IPS-20b (cell line): ENCODE measurements at regions not wholly inside any gene's neighbourhood (a gene's known extent, or its start where the extent isn't known, plus 50 kb on each side); places are given as distances from the start of the nearest gene placed in this dataset.
A peak's percentile ranks its signal among the peaks of the same experiment; 100 is the strongest.
"Not testable (repeated sequence)": the region's sequence is repeated elsewhere in the genome, so short reads cannot be mapped to it uniquely, and the experiment has no call there.

Experiments used
- H3K27ac ChIP-seq: one replicate; pipeline ENCODE4 v1.5.1; 2013; ENCODE audit warnings: low read length
- H3K27me3 ChIP-seq: 2 replicates; pipeline ENCODE4 v1.6.1; 2013; ENCODE audit warnings: mild to moderate bottlenecking, low read length, inconsistent platforms; ENCODE audit not compliant: insufficient read depth
- H3K36me3 ChIP-seq: 2 replicates; pipeline ENCODE4 v1.6.1; 2013; ENCODE audit warnings: low read depth, mild to moderate bottlenecking, inconsistent platforms, low read length, moderate library complexity; ENCODE audit not compliant: insufficient read depth
- H3K4me1 ChIP-seq: 2 replicates; pipeline ENCODE4 v1.6.1; 2013; ENCODE audit warnings: mild to moderate bottlenecking, control low read depth, inconsistent platforms, low read length, moderate library complexity; ENCODE audit not compliant: insufficient read depth
- H3K4me3 ChIP-seq: 2 replicates; pipeline ENCODE4 v1.5.1; 2013; ENCODE audit warnings: mild to moderate bottlenecking, low read length, inconsistent platforms
- H3K9ac ChIP-seq: 2 replicates; pipeline ENCODE4 v1.6.1; 2013; ENCODE audit warnings: low read depth, mild to moderate bottlenecking, inconsistent platforms, low read length, moderate library complexity
- H3K9me3 ChIP-seq: 2 replicates; pipeline ENCODE4 v1.6.1; 2013; ENCODE audit warnings: mild to moderate bottlenecking, low read depth, low read length, inconsistent platforms; ENCODE audit not compliant: insufficient read depth

DNA sequence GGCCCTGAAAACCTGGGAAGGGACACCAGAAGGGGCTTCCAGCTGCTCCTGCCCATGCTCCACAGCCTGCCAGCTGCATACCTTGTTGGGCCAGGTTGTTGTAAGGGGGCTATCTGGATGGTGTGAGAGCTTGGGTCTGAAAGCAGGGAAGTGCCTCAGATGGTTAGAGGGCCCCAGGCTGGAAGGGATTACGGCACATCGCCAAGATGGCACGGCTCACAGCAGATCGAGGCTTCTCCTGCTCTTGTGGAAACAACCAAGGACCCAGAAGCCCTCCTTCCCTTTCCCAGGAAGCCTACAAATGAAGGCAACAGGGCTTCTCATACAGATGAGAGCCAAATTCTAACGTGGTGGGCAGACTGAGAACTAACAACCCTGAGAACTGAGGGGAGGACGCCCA, 121.7 kb upstream of the ADCY2 start:
- Histone ChIP-seq H3K36me3 (peaks cover 8% of the 10 kb centered on the region; the same call in 1 of the 2 replicates), H3K27ac (no peak overlapping the region), H3K9me3 (peaks cover 14% of the 10 kb centered on the region; the same call in 1 of the 2 replicates), H3K9ac (no peak overlapping the region), H3K27me3 (no peaks in the 10 kb centered on the region), H3K4me3 (no peak overlapping the region), H3K4me1 (peaks cover 15% of the 10 kb centered on the region; the same call in 1 of the 2 replicates)

DNA sequence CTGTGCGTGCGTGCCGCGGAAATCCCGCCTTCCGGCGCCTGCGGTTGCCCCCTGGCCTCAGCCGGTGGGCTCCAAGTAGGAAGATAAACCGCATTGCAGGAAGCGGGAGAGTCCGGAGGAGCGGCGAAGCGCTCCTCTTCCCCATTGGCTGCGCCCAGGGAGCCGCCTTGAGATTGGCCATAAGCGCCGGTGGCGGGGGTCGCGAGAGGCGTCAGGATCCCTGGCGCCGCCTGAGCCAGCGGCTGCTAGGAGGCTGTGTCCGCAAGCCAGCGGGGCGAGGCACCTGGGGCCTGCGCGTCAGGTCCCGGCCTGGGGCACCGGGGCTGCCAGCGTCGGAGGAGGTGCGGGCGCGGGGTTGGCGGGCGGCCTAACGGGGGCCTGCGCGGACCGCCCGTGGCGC, 106.3 kb upstream of the ADCY2 start:
- H3K9me3 ChIP-seq, H3K4me3 ChIP-seq, H3K36me3 ChIP-seq, H3K4me1 ChIP-seq, H3K27ac ChIP-seq, H3K27me3 ChIP-seq, H3K9ac ChIP-seq: not testable (repeated sequence)

DNA sequence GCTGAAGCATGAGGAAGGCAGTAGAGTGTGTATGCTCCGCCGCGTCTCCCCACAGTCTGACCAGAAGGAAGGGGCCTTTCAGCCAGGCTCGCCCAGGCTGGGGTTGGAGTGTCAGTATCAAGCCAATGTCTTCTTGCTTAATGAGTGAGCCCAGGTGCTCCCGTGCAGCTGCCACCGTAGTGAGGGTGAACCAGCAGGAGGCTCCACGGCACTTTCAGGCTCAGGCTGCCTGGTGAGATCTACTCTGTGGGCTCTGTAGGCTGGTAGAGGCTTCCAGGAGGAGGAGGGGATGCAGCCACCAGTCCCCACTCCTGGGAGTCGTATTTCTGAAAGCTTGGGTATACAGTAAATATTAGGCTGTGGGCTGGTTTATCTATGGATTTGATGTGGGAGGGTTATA, 98.1 kb upstream of the ADCY2 start:
- not testable (repeated sequence) for H3K9me3 ChIP-seq, H3K4me3 ChIP-seq, H3K4me1 ChIP-seq, H3K27me3 ChIP-seq, H3K9ac ChIP-seq, H3K27ac ChIP-seq, H3K36me3 ChIP-seq

DNA sequence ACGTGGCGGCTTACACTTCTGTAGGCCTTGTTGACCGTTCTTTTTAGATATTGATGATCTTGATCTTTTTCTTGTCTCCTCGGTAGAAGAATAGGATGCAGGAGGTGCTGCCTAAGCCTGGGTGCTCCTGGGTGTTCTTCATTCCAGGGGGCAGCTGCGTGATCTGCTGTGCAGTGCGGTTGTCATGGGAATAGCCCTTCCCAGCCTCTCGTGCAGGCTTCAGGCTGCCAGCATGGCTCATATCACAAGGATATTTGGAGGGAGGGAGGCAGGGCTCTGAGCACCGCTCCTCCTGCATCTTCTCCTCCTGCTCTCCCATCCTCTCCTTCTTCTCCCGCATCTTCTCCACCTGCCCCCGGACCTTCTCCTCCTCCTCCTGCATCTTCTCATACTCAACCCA, 96.2 kb upstream of the ADCY2 start:
- H3K27me3 ChIP-seq, H3K27ac ChIP-seq, H3K4me1 ChIP-seq, H3K4me3 ChIP-seq, H3K36me3 ChIP-seq, H3K9me3 ChIP-seq, H3K9ac ChIP-seq: not testable (repeated sequence)

DNA sequence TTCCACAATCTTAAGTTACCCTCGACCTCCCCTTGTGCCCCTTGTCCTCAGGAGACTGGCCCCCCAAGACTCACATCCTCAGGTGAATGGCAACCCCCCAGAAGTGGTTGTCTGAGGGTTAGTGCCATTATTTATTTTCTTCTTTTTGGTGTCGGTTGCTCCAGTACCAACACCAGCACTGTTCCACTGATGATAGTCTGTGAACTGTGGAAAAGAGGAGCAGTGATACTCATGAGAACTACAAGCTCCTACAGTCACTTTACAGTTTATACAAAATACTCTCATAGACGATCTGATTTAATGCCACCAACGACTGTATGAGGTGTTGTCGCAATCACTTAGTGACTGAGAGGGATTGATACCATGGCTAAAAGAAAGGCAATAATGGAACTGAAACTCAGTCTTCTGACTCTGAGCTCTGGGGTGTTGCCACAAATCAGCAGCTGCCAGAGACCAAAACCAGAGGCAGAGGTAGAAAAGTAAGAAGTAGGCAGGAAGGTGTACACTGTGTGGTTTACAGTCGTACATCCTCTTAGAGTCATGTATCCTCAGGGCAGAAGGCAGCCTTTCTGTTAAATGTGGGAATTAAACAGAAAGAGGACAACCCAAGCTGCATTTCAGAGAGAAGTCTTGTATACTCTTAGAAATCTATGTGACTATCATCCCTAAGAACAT, 90.8 kb upstream of the ADCY2 start:
- H3K9me3 ChIP-seq, H3K9ac ChIP-seq, H3K27me3 ChIP-seq, H3K27ac ChIP-seq, H3K36me3 ChIP-seq, H3K4me3 ChIP-seq, H3K4me1 ChIP-seq: not testable (repeated sequence)

DNA sequence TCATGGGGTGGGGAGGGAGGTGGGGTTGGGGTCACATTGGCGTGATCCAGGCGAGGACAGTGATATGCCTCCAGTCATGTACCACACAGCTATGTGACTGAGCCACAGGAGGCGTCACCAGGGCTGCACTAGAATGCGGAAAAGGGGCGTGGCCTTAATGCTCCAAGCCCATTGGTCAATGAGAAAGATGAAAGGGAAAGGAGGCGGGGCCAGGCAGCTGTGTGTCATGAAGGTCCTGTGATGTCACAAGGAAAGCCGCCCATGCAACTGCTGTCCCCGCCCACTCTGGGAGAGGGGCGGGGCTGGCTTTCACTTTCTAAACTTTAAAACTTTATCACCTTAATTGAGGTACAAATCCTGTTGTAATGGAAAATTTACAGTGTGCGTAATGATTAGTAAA, 89.4 kb upstream of the ADCY2 start:
- not testable (repeated sequence) for H3K9ac ChIP-seq, H3K9me3 ChIP-seq, H3K4me3 ChIP-seq, H3K4me1 ChIP-seq, H3K27ac ChIP-seq, H3K36me3 ChIP-seq, H3K27me3 ChIP-seq

DNA sequence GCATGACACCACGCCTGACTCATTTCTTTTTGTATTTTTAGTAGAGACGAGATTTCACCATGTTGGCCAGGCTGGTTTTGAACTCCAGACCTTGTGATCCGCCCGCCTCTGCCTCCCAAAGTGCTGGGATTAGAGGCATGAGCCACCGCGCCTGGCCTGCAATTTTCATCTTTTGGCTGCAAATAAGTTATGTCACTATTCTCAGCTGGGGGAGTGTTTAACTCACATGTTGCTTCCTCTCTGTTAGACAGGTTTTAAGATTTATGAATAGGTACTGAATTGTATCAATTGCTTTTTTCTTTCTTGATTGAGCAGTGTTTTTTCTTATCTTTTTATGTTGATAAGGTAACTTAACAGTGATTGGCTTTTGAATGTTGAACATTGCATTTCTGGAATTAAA, 88.2 kb upstream of the ADCY2 start:
- H3K36me3 ChIP-seq, H3K9me3 ChIP-seq, H3K27me3 ChIP-seq, H3K9ac ChIP-seq, H3K4me1 ChIP-seq, H3K4me3 ChIP-seq, H3K27ac ChIP-seq: not testable (repeated sequence)

DNA sequence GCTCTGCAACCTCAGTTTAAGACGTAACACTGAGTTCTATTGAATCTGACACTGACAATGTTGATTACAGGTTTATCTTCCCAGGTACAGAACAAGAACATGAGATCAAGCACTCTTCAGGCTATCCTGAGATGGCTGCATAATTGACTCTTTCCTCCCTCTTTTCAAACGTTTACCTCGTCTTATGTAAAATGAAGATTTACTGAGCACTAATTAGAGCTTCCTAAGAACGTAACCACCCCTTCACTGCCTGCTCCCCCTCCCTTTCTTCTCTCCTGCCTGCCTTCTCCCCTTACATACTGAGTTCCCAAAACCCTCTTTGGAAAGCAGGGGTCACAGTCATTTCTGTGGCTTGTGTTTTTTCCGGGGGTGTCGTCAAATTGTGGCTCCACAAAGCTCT, 86.2 kb upstream of the ADCY2 start:
- H3K9me3 ChIP-seq, H3K4me1 ChIP-seq, H3K27me3 ChIP-seq, H3K27ac ChIP-seq, H3K36me3 ChIP-seq: not testable (repeated sequence)
- Histone ChIP-seq H3K4me3 (peak overlapping the region; percentile 33), H3K9ac (peak overlapping the region; percentile 42; the same call in 1 of the 2 replicates)

DNA sequence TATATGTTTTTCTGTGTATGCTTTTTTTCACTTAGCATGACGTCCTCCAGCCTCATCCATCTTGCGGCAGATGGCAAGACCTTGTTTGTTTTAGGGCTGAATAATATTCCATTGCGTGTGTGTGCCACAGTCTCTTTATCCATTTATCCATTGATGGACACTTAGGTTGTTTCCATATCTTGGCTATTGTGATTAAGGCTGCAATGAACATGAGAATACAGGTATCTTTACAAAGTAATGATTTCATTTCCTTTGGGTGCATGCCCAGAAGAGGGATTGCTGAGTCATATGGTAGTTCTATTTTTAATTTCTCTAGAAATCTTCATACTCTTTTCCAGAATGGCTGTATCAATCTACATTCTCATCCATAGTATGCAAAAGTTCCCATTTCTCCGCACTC, 85.3 kb upstream of the ADCY2 start:
- peaks cover 12% of the 10 kb centered on the region for H3K4me1 ChIP-seq
- H3K36me3 ChIP-seq, H3K27me3 ChIP-seq, H3K9me3 ChIP-seq, H3K9ac ChIP-seq, H3K4me3 ChIP-seq, H3K27ac ChIP-seq: not testable (repeated sequence)

DNA sequence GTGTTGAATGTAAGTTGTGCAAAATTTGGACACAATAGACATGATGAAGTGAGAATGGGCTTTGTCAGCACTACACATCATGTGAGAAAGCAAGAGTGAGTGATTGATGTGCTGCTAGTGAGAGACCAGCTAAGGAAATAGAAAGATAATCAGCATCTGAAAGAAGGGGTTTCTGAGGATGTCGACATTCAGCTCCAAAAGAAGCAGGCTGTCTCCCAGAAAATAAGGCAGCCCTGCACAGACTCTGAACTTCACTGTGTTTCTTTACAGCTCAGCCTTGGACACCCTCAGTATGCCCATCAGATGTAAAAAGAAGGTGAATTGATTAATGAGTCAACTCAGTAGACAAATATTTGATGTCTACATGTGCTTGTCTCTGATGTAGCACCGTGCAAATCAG, 80.8 kb upstream of the ADCY2 start:
- H3K4me3 ChIP-seq = no peak overlapping the region
- no peaks in the 10 kb centered on the region for H3K9me3 ChIP-seq
- H3K36me3 ChIP-seq = no peaks in the 10 kb centered on the region
- no peak overlapping the region for H3K27ac ChIP-seq
- H3K27me3 ChIP-seq = no peaks in the 10 kb centered on the region; the same call in 1 of the 2 replicates
- no peak overlapping the region for H3K9ac ChIP-seq
- peaks cover 8% of the 10 kb centered on the region for H3K4me1 ChIP-seq

DNA sequence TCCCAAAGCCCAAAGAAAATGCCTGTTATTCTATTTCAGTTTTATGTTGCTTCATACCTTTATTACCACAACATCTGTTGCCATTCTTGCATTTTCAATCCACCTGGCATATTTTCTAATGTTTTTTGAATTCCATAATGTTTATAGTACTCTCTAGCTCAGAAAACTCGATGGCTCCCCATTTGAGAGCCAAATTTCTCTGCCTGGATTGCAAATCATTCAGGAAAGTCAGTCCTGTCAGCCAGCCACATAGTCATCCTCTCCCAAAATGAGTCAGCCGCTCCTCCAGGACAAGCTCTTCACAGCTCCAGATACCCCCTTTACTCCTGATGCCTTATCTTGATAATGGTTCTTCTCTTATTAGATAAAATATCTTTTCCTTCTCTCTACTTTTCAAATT, 78.2 kb upstream of the ADCY2 start:
- Histone ChIP-seq H3K36me3 (no peaks in the 10 kb centered on the region), H3K4me3 (no peak overlapping the region), H3K4me1 (peaks cover 8% of the 10 kb centered on the region), H3K9ac (no peak overlapping the region), H3K27me3 (no peaks in the 10 kb centered on the region; the same call in 1 of the 2 replicates), H3K9me3 (no peaks in the 10 kb centered on the region), H3K27ac (no peak overlapping the region)

DNA sequence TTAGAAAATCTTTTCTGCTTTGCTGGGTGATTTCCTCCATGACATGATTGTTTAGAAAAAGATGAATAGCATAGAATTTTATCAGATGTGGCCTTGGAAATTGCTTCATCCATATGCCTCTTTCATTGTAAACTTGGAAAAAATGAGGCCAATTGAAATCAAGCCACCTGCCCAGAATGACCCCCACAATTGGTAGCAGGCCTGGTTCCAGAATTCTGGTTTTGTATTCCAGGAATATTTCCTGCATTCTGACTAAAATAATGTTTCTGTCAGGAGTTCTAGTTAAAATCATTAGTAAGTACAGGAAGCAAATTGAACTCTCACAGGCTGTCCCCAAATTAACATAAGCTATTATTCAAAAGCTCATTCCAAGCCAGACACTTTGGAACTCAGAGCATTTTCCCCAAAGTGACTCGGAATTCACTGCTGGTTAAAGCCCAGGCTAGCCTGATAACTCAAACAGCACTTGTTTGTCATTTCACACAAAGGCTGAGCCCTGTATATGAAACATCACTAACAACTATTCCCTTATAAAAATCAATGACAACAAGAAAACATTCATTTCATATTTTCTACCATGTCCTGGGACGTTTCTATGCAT, 75.1 kb upstream of the ADCY2 start:
- no peak overlapping the region for H3K27ac ChIP-seq
- no peaks in the 10 kb centered on the region for H3K9me3 ChIP-seq
- H3K4me3 ChIP-seq = no peak overlapping the region
- H3K36me3 ChIP-seq = no peaks in the 10 kb centered on the region
- no peak overlapping the region for H3K9ac ChIP-seq
- no peaks in the 10 kb centered on the region; the same call in 1 of the 2 replicates for H3K4me1 ChIP-seq
- H3K27me3 ChIP-seq = no peaks in the 10 kb centered on the region
